ENCODE measurements at regions not wholly inside any gene's neighbourhood (a gene's known extent, or its start where the extent isn't known, plus 50 kb on each side); places are given as distances from the start of the nearest gene placed in this dataset.

GRCh38 chr12:11446372-11446771, 51.0 kb upstream of the PRB2 start:
- TF ChIP-seq CTCF (conservative IDR thresholded peaks at IDR 0.05 in 1 of 2, IDR thresholded peaks at IDR 0.05 in 1 of 2; ENCODE audit: low read depth in 1 of 2, low read length in 2 of 2) (no peak), EZH2 (IDR thresholded peaks at IDR 0.05; ENCODE audit: low read length, missing control alignments) (no peak)
- Histone ChIP-seq H3K79me2 (ENCODE audit: control insufficient read depth, insufficient read depth, low read length) (no peaks in the 10 kb centered on the region), H3K4me3 (replicated peaks in 1 of 4; ENCODE audit: control extremely low read depth in 1 of 4, insufficient read depth in 1 of 4, low read depth in 3 of 4, low read length in 4 of 4) (no peak overlapping the region), H3K27ac (ENCODE audit: insufficient read depth, low read length) (no peak overlapping the region), H3K4me1 (ENCODE audit: control insufficient read depth, extremely low read depth, insufficient read depth, low read length) (no peaks in the 10 kb centered on the region), H3K4me2 (ENCODE audit: extremely low read depth, insufficient read depth, low read length) (no peak overlapping the region), H2AFZ (ENCODE audit: low read length) (no peak overlapping the region), H3K27me3 (ENCODE audit: control insufficient read depth, insufficient read depth, low read length) (no peaks in the 10 kb centered on the region), H3K9ac (ENCODE audit: insufficient read depth, low read length) (no peak overlapping the region), H3K9me3 (ENCODE audit: control insufficient read depth, insufficient read depth, low read depth, low read length) (no peaks in the 10 kb centered on the region), H4K20me1 (ENCODE audit: control insufficient read depth, extremely low read depth, insufficient read depth, low read length) (no peaks in the 10 kb centered on the region), H3K36me3 (ENCODE audit: control insufficient read depth, insufficient read depth, low read length) (no peaks in the 10 kb centered on the region)
- no peak for DNase-seq (ENCODE audit: low read depth in 2 of 2)

- Histone ChIP-seq H4K20me1 (ENCODE audit: control insufficient read depth, extremely low read depth, insufficient read depth, low read length) (no peaks in the 10 kb centered on the region), H3K27me3 (ENCODE audit: control insufficient read depth, insufficient read depth, low read length) (no peaks in the 10 kb centered on the region), H2AFZ (ENCODE audit: low read length) (no peak overlapping the region), H3K36me3 (ENCODE audit: control insufficient read depth, insufficient read depth, low read length) (no peaks in the 10 kb centered on the region), H3K9me3 (ENCODE audit: control insufficient read depth, insufficient read depth, low read depth, low read length) (no peaks in the 10 kb centered on the region), H3K79me2 (ENCODE audit: control insufficient read depth, insufficient read depth, low read length) (no peaks in the 10 kb centered on the region), H3K27ac (ENCODE audit: insufficient read depth, low read length) (no peak overlapping the region), H3K4me1 (ENCODE audit: control insufficient read depth, extremely low read depth, insufficient read depth, low read length) (no peaks in the 10 kb centered on the region), H3K9ac (ENCODE audit: insufficient read depth, low read length) (no peak overlapping the region), H3K4me3 (replicated peaks in 1 of 4; ENCODE audit: control extremely low read depth in 1 of 4, insufficient read depth in 1 of 4, low read depth in 3 of 4, low read length in 4 of 4) (no peak overlapping the region), H3K4me2 (ENCODE audit: extremely low read depth, insufficient read depth, low read length) (no peak overlapping the region)
- DNase-seq (ENCODE audit: low read depth in 2 of 2): no peak
- TF ChIP-seq EZH2 (IDR thresholded peaks at IDR 0.05; ENCODE audit: low read length, missing control alignments): no peak
- TF ChIP-seq CTCF (conservative IDR thresholded peaks at IDR 0.05 in 1 of 2, IDR thresholded peaks at IDR 0.05 in 1 of 2; ENCODE audit: low read depth in 1 of 2, low read length in 2 of 2): no peak
Observed at GRCh38 chr12:11457996-11458645, 62.8 kb upstream of the PRB2 start.

- Histone ChIP-seq H3K4me2 (ENCODE audit: extremely low read depth, insufficient read depth, low read length) (no peak overlapping the region), H3K9ac (ENCODE audit: insufficient read depth, low read length) (no peak overlapping the region), H3K36me3 (ENCODE audit: control insufficient read depth, insufficient read depth, low read length) (no peaks in the 10 kb centered on the region), H3K27ac (ENCODE audit: insufficient read depth, low read length) (no peak overlapping the region), H3K9me3 (ENCODE audit: control insufficient read depth, insufficient read depth, low read depth, low read length) (no peaks in the 10 kb centered on the region), H3K27me3 (ENCODE audit: control insufficient read depth, insufficient read depth, low read length) (no peaks in the 10 kb centered on the region), H2AFZ (ENCODE audit: low read length) (no peak overlapping the region), H4K20me1 (ENCODE audit: control insufficient read depth, extremely low read depth, insufficient read depth, low read length) (no peaks in the 10 kb centered on the region), H3K79me2 (ENCODE audit: control insufficient read depth, insufficient read depth, low read length) (no peaks in the 10 kb centered on the region), H3K4me3 (replicated peaks in 1 of 4; ENCODE audit: control extremely low read depth in 1 of 4, insufficient read depth in 1 of 4, low read depth in 3 of 4, low read length in 4 of 4) (no peak overlapping the region), H3K4me1 (ENCODE audit: control insufficient read depth, extremely low read depth, insufficient read depth, low read length) (no peaks in the 10 kb centered on the region)
- no peak for DNase-seq (ENCODE audit: low read depth in 2 of 2)
- TF ChIP-seq CTCF (conservative IDR thresholded peaks at IDR 0.05 in 1 of 2, IDR thresholded peaks at IDR 0.05 in 1 of 2; ENCODE audit: low read depth in 1 of 2, low read length in 2 of 2): no peak
- no peak for TF ChIP-seq EZH2 (IDR thresholded peaks at IDR 0.05; ENCODE audit: low read length, missing control alignments)
Observed at GRCh38 chr12:11460343-11461023, 65.1 kb upstream of the PRB2 start.
